Stimulated activated CD4-positive, alpha-beta T cell treated with anti-CD3 and anti-CD28 coated beads, Interleukin-4, amount 100 ng/mL, for 24 hours (primary cell): ENCODE measurements at regions not wholly inside any gene's neighbourhood (a gene's known extent, or its start where the extent isn't known, plus 50 kb on each side); places are given as distances from the start of the nearest gene placed in this dataset.
"Not testable (repeated sequence)": the region's sequence is repeated elsewhere in the genome, so short reads cannot be mapped to it uniquely, and the experiment has no call there.

Experiments
- DNase-seq: peaks from one replicate; pipeline ENCODE4 v3.0.0-alpha.2; 2020

DNA sequence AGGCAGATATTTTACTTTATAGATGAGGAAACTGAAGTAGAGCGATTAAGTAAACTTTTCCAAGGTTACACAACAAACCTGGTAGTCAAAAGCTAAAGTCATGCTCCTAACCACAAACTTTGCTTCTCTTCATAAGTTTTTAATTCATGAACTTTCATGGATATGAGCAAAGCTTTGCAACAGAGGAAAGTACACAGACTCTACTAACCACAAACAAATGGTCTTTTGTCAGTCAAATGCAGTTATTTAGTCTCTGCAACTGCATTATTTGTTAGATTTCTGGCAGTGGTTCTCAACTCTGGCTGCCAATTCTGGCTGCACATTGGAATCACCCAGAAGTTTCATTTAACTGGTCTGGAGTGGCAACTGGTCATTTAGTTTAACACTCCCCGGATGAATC, 140.6 kb upstream of the TMEM168 start:
- no peak for DNase-seq

DNA sequence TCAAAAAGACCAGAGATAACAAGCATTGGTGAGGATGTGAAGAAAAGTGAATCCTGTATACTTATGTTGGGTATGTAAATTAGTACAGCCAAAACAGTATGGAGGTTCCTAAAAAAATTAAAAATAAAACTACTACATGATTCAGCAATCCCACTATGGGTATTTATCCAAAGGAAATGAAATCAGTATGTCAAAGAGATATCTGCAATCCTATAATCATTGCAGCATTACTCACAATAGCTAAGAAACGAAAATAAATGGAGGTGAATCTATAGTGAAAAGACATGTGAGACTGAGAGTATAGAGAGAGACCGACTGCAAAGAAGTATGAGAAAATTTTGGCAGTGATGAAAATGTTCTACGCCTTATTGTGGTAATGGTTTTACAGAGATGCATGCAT, 139.2 kb upstream of the TMEM168 start:
- no peak for DNase-seq

DNA sequence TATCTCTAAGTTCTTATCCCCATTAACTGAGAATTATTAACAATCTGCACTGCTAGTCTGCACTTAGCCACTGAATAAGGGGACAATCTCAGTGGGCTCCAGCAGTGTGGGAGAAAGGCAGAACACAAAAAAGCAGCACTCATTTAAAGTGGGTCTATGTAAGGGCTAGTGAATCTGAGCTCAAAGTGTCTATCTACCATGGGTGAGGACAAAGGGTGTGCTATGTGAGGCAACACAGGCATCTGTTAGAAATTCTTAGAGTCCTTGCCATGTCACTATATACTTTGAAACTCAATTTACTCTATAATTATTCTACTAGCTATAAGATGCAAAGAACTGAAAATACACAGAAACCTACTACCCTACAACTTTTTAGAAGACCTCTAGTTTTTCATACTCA, 135.8 kb upstream of the TMEM168 start:
- no peak for DNase-seq

DNA sequence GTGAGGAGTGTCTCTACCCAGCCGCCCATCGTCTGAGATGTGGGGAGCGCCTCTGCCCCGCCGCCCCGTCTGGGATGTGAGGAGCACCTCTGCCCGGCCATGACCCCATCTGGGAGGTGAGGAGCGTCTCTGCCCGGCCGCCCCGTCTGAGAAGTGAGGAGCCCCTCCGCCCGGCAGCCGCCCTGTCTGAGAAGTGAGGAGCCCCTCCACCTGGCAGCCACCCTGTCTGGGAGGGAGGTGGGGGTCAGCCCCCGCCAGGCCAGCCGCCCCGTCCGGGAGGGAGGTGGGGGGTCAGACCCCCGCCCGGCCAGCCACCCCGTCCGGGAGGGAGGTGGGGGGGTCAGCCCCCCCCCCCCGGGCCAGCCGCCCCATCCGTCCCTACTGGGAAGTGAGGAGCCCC, 132.4 kb upstream of the TMEM168 start:
- DNase-seq, result not testable (repeated sequence)

DNA sequence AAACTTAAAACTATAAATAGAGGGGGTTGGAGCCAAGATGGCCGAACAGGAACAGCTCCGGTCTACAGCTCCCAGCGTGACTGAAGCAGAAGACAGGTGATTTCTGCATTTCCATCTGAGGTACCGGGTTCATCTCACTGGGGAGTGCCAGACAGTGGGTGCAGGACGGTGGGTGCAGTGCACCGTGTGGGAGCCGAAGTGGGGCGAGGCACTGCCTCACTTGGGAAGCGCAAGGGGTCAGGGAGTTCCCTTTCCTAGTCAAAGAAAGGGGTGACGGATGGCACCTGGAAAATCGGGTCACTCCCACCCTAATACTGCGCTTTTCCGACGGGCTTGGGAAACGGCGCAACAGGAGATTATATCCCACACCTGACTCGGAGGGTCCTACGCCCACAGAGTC, 126.2 kb upstream of the TMEM168 start:
- not testable (repeated sequence) for DNase-seq

DNA sequence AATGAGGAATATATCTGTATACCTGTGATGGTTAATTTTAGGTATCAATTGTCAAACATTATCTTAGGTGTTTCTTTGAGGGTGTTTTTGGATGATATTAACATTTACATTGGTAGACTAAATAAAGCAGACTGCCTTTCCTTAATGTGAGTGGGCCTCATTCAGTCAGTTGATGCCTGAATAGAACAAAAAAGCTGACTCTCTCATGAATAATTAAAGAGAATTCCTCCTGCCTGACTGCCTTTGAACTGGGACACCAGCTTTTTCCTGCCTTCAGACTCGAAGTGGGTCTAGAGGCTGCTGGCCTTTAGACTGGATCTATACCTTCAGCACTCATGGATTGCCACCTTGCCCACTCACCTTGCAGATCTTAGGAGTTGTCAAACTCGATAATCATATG, 117.9 kb upstream of the TMEM168 start:
- no peak for DNase-seq

DNA sequence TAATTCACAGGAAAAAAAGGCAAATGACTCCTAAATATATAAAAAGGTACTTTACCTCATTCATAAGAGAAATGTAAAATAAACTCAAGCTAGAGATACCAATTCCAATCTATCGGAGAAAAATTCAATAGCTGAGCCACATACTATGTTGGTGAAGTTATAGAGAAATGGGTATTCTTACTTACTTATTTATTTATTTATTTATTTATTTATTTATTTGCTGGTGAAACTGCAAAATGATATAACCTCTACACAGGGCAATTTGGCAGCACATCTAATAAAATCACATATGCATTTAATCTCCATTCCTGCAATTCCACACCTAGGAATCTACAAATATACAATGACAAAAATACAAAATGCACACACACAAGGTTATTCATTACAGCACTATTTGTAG, 117.5 kb upstream of the TMEM168 start:
- no peak for DNase-seq

DNA sequence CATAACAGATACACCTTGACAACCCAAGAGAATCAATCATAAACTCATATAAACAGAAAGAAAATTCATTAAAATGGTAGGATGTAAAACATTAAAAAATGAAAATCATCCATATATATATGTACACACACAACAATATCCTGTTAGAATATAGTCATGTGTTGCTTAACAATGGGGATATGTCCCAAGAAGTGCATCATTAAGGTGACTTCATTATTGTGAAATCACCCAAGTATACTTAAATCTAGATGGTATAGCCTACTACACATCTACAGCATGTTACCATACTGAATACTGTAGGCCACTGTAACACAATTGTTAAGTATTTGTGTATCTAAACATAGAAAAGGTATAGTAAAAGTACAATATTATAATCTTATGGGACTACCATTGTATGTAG, 115.8 kb upstream of the TMEM168 start:
- DNase-seq, result no peak

DNA sequence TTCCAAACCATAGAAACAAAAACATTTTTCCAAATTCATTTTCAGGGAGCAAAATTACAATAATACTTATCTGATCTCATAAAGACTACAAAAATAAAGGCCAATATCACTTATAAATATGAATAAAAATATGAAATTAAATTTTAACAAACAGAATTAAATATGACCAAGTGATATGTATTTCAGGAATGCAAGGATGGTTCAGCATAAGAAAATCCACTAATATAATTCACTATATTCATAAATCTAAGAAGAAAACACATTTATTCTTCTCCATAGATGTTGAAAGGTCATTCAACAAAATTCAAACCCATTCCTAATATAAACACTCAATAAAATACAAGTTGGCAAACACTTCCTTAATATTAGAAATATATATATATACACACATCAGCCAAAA, 115.2 kb upstream of the TMEM168 start:
- no peak for DNase-seq

DNA sequence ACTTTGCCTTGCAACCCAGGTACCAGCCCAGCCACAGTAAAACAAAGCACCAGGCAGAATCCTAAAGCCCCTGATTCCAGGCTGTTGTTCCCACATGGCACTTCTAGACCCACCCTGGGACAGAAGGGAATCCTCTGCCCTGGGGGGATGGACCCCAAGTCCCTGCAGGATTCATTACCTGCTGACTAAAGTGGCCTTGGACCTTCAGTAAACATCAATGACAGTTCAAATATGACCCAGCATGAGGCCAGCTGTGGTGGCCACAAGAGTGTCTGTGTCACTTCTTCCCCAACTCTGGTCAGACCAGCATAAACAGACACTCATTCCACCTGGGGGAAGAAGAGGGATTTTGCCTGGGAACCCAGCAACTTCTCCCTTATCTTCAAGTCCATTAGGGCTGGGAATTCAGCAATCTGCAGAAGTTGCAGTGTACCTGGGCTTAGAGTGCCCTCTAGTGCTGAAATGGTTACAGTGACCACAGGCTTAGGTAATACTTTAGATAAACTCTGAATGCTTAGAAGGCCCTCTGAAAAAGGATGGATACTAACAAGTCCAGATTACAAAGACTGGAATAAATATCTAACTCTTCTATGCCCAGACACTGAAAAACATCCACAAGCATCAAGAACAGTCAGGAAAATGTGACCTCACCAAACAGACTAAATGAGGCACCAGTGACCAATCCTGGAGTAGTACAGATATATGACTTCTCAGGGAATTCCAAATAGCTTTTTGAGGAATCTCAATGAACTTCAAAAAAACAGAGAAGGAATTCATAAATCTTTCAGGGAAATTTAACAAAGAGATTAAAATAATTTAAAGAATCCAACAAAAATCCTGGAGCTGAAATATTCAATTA, 108.5 kb upstream of the TMEM168 start:
- DNase-seq, result peak; percentile 45

DNA sequence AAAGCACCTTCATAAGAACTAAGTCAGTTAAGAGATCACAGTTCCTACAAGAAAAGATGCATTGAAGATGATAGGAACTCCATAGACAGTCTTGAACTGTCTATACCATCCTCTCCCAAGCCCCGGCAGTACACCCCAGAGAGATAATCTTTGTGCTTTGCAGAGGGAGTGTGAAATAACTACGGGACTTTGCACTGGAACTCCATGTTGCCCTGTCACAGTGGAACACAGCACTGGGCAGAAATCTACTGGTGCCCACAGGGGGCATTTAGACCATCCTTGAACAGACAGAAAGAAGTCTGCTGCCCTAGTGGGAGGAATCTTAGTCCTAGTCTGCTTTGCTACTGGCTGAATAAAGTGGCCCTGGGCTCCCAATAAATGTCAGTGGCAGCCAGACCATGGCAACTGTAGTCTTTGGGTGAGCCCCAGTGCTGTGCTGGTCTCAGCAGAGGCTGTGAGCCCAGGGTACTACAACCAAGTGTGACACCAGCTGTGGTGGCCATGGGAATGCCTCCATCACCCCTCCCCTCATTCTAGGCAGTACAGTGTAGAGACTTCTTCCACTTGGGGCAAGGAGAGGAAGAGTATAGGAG, 107.7 kb upstream of the TMEM168 start:
- DNase-seq, result no peak

DNA sequence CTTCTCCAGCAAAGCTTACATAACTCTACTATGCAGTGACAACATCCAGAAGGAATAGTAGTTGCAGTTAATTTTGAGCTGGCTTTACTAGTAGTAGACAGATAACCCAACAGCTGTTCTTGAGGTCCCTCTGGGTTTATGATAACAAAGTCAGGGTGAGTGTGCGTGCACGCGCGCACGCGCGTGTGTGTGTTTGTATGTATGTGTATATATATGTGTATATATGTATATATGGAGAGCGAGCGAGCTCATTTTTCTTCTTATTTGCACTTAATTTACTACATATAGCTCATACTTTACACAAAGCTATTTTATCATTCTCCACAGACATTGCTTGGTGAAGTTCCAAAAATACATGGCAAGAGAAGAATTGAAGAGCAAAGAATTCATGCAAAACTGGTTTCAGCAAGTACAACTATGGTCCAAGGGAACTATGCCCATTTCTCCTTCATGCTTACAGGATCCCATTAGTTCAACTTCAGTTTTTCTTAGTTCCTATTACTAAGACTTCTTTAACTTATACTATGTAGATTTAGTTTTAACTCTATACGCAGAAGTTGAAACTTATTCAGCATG, 105.9 kb upstream of the TMEM168 start:
- DNase-seq, result no peak

DNA sequence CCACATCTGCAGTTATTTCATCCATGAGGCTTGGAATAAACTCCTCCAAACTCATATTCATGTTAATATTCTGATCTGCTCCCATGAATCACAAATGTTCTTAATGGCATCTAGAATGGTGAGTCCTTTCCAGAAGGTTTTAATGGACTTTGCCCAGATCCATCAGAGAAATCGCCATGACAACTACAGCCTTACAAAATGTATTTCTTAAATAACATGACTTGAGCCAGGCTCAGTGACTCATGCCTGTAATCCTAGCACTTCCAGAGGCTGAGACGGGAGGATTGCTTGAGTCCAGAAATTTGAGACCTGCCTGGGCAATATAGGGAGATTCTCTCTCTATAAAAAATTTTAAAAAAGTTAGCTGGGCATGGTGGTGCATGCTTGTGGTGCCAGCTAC, 102.1 kb upstream of the TMEM168 start:
- no peak for DNase-seq

DNA sequence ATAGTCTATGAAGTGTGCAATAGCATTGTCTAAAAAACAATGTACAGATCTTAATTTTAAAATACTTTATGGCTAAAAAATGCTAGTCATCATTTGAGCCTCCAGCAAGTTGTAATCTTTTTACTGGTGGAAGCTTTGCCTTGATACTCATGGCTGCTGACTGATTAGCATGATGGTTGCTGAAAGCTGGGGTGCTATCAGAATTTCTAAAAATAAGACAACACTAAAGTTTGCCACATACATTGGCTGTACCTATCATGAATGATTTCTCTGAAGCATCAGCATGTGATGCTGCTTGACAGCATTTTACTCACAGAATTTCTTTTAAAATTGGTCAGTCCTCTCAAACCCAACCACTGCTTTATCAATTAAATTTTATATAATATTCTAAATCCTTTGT, 101.5 kb upstream of the TMEM168 start:
- DNase-seq, result no peak

DNA sequence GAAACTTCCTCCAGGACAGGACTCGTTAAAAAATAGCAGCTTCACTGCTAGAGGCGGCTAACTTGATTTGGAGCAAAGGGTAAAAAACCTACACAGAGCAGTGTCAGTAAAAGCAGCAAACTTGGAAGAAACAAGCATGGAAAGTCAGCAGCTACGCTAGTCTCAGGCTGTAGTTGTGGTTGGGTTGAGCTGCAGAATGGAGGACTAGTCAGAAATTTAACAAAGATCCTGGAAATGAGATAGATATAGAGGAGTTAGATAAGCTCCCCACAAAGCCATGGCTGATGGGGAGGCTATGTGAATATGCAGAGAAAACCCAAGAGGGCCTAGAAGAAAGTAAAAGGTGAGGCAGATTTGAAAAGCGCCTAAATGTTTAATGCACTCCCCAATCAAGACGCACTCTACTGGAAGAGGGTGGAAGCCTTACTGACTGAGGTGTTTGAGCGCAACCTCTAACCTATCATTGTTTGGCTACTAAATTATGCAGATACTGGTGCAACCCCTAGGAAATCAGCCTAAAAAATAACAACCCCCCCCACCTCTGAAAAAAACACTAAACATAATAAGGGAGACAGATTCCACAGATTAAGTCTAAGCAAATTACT, 99.7 kb upstream of the TMEM168 start:
- no peak for DNase-seq

DNA sequence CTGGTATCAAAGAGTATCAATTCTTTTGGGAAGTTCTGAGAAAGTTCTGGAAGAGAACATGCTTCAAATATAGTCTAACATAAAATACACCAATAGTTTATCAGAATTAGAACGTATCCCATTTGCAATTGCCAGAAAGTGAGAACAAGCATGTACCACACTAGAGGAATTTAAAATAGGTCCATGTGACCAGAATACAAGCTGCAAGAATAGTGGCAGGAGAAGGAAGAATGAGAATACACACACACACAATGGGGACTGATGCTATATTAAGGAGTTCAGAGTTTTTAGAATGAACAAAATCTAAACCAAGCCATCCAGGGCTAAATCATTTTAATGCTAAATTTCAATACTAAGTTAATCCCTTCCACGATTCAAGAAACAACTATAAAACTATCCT, 99.1 kb upstream of the TMEM168 start:
- DNase-seq, result no peak

DNA sequence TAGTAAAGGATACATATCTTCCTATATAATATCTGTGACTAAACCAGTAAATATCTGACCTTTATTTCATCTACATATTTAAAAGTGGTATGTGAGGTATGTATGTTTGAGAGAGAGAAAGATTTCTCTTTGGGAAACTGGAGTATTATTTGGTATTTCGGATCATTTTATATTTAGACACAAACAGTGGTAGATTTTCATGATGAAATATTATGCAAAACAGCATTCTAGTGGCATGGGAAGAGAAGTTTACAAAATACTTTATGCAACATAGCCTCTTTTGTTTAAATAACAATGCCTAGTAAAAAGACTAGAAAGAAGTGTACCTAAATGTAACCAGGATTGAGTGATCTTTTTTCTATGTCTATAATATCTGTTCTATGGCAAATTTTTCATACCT, 98.6 kb upstream of the TMEM168 start:
- DNase-seq, result no peak

DNA sequence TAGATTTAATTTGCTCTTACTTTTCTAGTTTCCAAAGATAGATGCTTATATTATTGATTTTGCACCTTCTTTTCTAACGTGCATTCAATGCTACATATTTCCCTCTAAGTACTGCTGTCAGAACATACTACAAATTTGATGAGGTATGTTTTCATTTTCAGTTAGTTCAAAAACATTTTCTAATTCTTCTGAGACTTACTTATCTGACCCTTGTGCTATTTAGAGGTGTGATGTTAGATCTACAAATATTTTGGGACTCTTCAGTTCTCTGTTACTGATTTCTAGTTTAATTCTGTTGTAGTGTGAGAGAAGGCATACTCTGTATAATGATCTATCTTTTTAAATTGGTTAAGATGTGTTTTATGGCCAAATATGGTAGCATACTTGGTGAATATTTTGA, 97.8 kb upstream of the TMEM168 start:
- no peak for DNase-seq

DNA sequence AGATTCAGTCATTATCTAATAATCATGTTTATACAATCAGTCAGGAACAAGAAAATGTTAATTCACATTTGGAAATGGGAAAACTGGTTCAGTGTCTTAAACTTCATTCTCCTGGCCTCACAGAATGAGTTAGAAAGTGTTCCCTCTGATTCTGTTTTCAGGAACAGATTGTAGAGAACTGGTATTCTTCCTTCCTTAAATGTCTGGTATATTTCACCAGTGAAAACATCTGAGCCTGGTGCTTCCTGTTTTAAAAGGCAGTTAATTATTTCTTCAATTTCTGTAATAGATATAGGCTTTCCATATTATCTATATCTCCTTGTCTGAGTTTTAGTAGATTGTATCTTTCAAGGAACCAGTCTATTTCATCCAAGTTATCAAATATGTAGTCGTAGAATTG, 97.1 kb upstream of the TMEM168 start:
- DNase-seq, result no peak

DNA sequence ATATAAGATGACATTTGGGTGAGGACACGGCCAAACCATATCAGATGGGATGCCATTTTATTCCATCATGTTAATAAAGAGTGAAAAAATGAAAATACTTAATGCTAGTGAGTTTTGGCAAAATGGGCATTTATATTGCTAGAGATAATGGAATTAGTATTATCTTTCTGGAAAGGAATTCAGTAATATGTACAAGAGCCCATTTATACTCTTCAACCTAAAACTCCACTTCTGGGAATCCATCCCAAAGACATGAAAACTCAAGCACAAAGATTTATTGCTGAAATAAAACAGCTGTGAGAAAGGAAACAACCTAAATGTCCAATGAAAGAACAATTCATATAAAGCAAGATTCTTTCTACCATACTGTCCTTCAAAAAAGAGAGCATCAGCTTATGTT, 96.0 kb upstream of the TMEM168 start:
- DNase-seq, result no peak

DNA sequence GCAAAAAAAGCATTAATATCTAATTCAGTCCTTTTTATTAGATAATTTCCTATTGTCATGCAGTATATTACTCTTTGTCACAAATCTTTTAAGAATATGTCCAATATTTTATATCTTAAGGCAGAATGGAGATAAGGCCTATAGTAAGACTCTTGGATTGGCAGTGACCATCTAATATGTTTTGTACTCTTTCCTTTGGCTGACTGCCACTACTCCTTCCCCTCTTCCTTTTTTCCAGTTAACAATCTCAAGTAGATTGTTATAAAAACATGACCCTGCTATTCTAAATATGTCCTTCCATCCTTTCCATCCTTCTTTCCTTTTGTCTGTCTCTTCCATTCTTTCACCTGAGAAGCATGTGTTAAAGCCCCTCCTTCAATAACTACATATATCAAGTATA, 92.8 kb upstream of the TMEM168 start:
- DNase-seq, result no peak

DNA sequence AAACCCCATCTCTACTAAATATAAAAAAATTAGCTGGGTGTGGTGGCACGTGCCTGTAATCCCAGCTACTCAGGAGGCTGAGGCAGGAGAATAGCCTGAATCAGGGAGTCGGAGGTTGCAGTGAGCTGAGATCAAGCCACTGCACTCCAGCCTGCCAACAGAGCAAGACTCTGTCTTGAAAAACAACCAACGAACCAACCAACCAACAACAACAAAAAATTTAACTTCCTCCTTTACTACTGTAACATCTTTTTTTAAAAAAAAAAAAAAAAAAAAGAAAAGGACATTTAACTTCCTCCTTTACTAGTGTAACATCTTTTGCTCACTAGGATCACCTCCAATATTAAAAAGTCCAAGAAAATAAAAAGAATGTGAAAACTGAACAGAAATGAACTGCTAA, 92.3 kb upstream of the TMEM168 start:
- DNase-seq, result no peak

DNA sequence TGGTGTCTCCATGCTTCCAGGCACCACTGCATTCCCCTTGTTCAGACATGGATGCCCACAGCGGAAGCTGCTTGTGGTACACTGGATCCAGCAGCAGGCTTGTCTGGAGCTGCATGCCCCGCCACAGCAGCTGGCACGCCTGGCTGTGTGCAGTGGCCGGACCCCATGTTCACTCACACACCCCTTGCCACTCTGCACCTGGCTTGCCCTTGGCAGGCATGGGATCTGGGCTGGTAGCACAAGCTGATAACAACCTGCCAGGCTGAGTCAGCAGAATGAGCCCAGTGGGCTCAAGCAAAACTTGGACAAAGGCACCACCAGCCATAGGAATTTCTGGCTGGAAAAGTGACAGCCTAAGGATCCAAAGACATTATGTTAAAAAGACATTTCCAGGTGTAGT, 91.8 kb upstream of the TMEM168 start:
- DNase-seq, result no peak

DNA sequence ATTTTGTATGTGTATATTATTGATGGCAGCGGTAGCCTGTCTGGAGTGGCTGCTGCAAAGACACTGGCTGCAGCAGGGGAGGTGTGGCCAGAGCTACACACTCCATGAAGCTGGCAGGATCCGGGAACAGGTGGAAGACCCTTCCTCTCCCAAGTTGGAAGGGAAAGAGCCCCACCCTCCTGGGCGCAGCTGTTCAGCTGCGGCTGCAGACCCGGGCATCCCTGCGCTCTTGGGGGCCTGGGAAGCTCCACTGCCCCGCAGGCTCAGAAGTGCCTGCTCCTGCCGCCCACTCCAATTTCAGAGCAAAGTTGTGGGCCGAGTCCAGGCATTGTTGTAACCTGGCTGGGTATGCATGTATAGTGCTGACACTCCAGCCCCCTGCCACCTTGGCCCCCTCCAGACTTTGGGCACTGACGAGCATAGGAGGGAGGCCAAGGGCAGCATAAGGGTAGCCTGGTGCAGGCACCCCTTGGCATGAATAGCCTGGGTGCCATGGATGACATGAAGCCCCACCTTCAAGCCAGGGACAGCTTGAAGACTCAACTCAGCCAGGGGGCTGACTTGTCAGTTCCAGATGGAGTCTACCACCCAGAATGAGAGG, 90.7 kb upstream of the TMEM168 start:
- DNase-seq, result no peak
